MM.1S (cell line): ENCODE measurements at regions not wholly inside any gene's neighbourhood (a gene's known extent, or its start where the extent isn't known, plus 50 kb on each side); places are given as distances from the start of the nearest gene placed in this dataset.

Source experiments
- CTCF ChIP-seq: fragments of 300-600 bp; sonication (generic); IDR thresholded peaks from 2 replicates; pipeline ENCODE4 v1.5.1; 2016; ENCODE audit warnings: antibody characterized with exemption, low read length, mixed read lengths
- EZH2 ChIP-seq: fragments of 300-600 bp; sonication (generic); optimal IDR thresholded peaks from 2 replicates; pipeline ENCODE3; 2017; ENCODE audit warnings: low read depth, mild to moderate bottlenecking, antibody characterized with exemption, low read length, mixed read lengths
- EZH2phosphoT487 ChIP-seq: fragments of 300-600 bp; sonication (generic); IDR thresholded peaks from 2 replicates; pipeline ENCODE4 v1.6.1; 2018; ENCODE audit warnings: antibody characterized with exemption, low read length

GRCh38 chr21:28133116-28133515 lies 859.6 kb downstream of the LTN1 start:
- TF ChIP-seq EZH2phosphoT487 (no peak), CTCF (no peak), EZH2 (no peak)
